Fibroblast of skin of left biceps (primary cell): ENCODE measurements at regions not wholly inside any gene's neighbourhood (a gene's known extent, or its start where the extent isn't known, plus 50 kb on each side); places are given as distances from the start of the nearest gene placed in this dataset.
A peak's percentile ranks its signal among the peaks of the same experiment; 100 is the strongest.

Experiments
- DNase-seq, 2 experiments: peaks; one replicate each; pipeline ENCODE4 v3.0.0-alpha.2; 2013; ENCODE audit warnings: low read depth in 2 of 2

GRCh38 chr5:34586117-34586885 is 69.8 kb upstream of the RAI14 start:
- DNase-seq, result peak; percentile 81 to 83

- no peak for DNase-seq
Measured at GRCh38 chr5:34587355-34588241, 68.5 kb upstream of the RAI14 start.

DNA sequence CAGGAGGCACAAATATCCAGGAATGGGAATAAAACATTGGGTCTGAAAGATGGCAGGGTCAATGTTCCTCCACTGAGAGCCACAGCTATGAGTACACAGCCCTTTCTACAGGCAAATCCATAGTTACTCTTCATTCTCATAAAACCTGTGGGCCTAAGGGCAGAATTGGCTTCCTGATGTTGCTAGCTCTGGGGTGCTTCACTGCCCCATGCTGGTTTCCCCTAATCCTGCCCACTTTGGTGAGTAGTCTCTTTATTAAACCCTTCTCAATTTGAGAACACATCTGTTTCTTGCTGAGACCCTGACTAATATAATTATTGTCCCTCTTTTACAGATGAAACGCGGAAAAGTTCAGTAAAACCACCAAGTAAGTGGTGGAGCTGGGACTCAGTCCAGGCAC is 66.3 kb upstream of the RAI14 start:
- no peak for DNase-seq

GRCh38 chr5:34591723-34592122 is 64.4 kb upstream of the RAI14 start:
- no peak for DNase-seq

DNA sequence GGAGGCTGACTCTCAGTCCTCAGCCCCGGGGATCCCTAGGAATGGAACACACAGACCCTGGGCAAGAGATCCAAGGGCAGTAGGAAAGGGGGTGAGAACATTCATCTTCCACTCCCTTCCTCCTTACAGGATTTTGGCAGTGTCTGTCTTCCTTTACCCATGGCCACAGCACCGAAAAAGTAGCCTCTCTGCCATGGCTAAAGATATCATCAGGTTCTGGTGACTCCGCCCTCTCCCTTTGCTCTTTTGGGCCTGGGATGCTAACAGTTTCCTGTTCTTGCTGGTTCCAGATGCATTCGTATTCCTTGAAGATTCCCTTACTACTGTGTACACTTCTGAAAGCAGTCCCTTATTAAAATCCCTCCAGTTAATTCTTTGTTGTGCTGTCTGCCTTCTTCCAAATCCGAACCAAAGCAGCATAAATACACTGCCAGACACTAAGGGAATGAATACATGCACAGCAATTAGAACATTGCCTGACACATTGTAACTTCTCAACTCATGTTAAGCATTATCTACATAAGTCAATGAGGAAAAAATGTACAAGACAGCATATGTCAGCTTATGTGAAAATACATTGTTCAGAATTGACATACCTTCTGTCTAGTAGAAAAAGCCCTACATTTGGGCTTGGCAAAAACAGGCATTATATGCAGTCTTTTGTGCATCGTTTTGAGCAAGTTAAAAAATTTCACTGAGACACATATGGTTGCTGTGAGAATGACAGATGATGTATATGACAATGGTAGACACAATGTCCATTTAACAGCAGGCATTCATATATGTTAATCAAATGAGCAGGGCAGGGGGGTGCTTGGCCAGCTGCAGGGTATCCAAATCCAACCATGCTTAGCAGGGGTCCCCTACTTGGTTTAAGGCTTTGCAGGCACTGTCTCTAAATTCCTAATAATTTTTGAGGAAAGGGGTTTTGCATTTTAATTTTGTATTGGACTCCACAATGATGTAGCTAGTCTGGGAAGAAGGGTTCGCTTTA is 58.8 kb upstream of the RAI14 start:
- no peak for DNase-seq

- peak; percentile 83 for DNase-seq
Measured at GRCh38 chr5:34598177-34598794, 57.8 kb upstream of the RAI14 start.

- DNase-seq, result no peak
Measured at GRCh38 chr5:34599471-34600117, 56.5 kb upstream of the RAI14 start.

GRCh38 chr5:34600118-34600493 is 56.0 kb upstream of the RAI14 start:
- no peak for DNase-seq

DNA sequence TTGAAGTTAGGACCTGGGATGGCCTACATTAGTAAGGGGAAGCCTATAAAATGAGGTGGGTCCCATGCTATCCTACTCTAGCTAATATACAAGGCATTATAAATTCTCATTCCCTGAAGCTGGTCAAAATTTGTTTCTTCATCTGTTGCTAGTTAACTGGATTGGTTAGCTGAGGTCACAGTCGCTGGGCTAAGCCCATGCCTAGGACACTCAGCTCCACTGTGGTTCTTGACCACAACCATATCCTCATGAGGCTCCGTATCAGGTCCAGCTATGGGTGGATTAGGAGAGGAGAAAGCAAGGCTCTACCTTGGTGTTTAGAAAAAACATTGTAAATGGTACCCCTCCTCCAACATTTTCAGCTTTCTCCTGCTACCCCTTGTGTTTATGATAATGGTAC is 52.8 kb upstream of the RAI14 start:
- DNase-seq, result no peak

DNA sequence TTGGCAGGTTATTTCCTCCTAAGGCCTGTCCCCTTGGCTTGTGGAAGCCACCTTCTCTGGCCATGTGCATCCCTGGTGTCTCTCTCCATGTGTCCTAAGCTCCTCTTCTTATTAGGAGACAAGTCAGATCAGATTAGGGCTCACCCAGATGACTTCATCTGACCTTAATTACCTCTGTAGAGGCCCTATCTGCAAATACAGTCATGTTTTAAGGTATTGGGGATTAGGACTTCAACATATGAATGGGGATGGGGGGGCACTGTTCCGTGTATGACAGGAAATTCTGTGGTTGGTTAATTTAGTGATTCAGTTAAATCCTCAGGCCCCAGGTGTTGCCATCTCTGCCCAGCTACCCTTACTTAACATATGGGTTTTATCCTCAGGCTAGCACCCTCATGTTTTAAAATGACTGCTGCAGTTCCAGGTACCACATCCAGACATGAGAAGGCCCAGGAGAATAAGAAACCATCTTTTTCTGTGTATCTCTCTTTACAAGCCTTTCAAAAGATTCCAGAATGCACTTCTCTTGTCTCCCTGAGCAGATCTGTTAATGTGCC is 51.9 kb upstream of the RAI14 start:
- DNase-seq, result no peak

GRCh38 chr5:34606101-34606500 is 50.0 kb upstream of the RAI14 start:
- no peak for DNase-seq
